Neutrophil (primary cell): ENCODE measurements at regions not wholly inside any gene's neighbourhood (a gene's known extent, or its start where the extent isn't known, plus 50 kb on each side); places are given as distances from the start of the nearest gene placed in this dataset.

Experiments used
- H3K27ac ChIP-seq: fragments of 200-600 bp; sonication (generic); 2 replicates; pipeline ENCODE4 v1.5.1; 2016; ENCODE audit warnings: mild to moderate bottlenecking, moderate library complexity
- H3K27me3 ChIP-seq: fragments of 200-600 bp; sonication (generic); 2 replicates; pipeline ENCODE4 v1.6.0; 2016; ENCODE audit warnings: mild to moderate bottlenecking
- H3K36me3 ChIP-seq: fragments of 200-600 bp; sonication (generic); 2 replicates; pipeline ENCODE4 v1.5.1; 2017
- H3K4me1 ChIP-seq, 2 experiments: fragments of 200-600 bp in 1 of 2; sonication (generic) in 1 of 2; 1 replicate in 1 of 2; 2 replicates in 1 of 2; pipeline versions ENCODE4 v1.5.1 to v1.6.1; 2013 to 2016; ENCODE audit warnings: low read depth in 1 of 2, low read length in 1 of 2, mild to moderate bottlenecking in 1 of 2, moderate library complexity in 1 of 2; ENCODE audit not compliant: control insufficient read depth in 1 of 2, insufficient read depth in 1 of 2
- H3K4me3 ChIP-seq, 2 experiments: fragments of 200-600 bp in 1 of 2; sonication (generic) in 1 of 2; 1 replicate in 1 of 2; 2 replicates in 1 of 2; pipeline ENCODE4 v1.5.1; 2013 to 2016; ENCODE audit warnings: low read depth in 1 of 2, low read length in 1 of 2, mild to moderate bottlenecking in 1 of 2, moderate library complexity in 1 of 2
- H3K9me3 ChIP-seq: fragments of 200-600 bp; sonication (generic); 2 replicates; pipeline ENCODE4 v1.5.1; 2016
- TF ChIP-seq, protein P1 (sequence below): fragments of 200-600 bp; sonication (generic); IDR thresholded peaks from 2 replicates; pipeline ENCODE4 v1.5.1; 2016; ENCODE audit warnings: antibody characterized with exemption

DNA sequence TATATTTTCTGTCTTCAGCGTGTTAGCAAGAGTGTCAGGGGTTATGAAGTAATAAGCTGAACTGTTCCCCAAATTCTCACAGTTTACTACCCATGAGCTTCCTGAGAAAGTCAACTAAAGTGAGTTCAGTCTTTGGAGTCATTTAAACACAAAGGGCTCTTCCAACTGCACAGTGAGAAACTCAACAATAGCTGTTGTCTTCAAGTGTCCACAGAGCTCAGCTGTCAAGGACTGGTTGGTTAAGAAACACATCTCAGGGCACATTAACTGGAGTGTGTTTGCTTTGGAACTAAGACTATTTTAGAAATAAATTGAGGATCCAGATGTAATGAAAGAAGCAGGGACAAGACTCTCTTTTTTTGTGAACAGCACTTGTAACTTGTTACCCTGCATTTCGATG lies 241.4 kb upstream of the SOX4 start:
- H3K27ac ChIP-seq: no peak overlapping the region
- TF ChIP-seq, protein P1, sequence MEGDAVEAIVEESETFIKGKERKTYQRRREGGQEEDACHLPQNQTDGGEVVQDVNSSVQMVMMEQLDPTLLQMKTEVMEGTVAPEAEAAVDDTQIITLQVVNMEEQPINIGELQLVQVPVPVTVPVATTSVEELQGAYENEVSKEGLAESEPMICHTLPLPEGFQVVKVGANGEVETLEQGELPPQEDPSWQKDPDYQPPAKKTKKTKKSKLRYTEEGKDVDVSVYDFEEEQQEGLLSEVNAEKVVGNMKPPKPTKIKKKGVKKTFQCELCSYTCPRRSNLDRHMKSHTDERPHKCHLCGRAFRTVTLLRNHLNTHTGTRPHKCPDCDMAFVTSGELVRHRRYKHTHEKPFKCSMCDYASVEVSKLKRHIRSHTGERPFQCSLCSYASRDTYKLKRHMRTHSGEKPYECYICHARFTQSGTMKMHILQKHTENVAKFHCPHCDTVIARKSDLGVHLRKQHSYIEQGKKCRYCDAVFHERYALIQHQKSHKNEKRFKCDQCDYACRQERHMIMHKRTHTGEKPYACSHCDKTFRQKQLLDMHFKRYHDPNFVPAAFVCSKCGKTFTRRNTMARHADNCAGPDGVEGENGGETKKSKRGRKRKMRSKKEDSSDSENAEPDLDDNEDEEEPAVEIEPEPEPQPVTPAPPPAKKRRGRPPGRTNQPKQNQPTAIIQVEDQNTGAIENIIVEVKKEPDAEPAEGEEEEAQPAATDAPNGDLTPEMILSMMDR: no peak
- H3K27me3 ChIP-seq: no peaks in the 10 kb centered on the region
- H3K4me3 ChIP-seq: no peak overlapping the region
- H3K4me1 ChIP-seq: no peaks in the 10 kb centered on the region
- no peaks in the 10 kb centered on the region for H3K9me3 ChIP-seq
- no peaks in the 10 kb centered on the region for H3K36me3 ChIP-seq

DNA sequence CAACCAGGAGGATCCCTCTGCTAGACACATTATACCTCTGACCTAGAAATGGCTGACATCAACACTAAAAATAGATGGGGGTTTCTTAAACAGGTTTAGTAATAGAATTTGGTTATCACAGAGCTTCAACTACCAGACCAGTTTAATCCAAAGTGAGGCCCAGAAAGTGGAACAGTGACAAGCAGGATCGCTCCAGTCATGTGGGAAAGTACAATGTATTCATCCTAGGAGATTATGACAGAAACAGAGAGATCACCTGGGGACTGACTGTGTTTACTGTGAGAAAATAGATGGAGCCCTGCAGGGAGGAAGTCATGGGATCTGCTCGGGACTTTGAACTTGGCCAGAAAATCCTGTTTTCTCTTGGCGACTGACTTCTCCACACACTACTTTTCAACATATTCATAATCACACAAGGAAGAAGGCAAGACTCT lies 238.7 kb upstream of the SOX4 start:
- Histone ChIP-seq H3K4me1 (no peaks in the 10 kb centered on the region), H3K27ac (no peak overlapping the region), H3K36me3 (no peaks in the 10 kb centered on the region), H3K27me3 (no peaks in the 10 kb centered on the region), H3K4me3 (no peak overlapping the region), H3K9me3 (no peaks in the 10 kb centered on the region)
- TF ChIP-seq, protein P1: no peak

DNA sequence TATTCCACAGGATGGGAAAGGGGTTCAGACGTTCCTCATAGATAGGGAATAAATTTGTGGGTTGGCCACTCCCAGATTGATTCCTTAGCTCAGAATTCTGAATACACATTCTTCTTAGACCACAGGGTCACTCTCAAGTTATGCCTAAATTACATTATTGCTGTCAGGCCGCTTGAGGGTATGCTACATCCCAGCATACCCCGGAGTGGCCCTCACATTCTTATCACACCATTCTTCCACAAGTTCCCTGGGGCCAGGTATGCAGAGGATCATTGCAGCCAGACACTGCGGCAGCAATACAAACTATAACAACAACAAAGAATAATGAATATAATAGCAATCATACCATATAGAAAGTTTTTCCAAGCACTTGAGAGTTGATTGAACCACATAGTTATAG lies 237.9 kb upstream of the SOX4 start:
- H3K27ac ChIP-seq: no peak overlapping the region
- no peaks in the 10 kb centered on the region for H3K36me3 ChIP-seq
- no peaks in the 10 kb centered on the region for H3K9me3 ChIP-seq
- no peaks in the 10 kb centered on the region for H3K27me3 ChIP-seq
- TF ChIP-seq, protein P1: no peak
- no peaks in the 10 kb centered on the region for H3K4me1 ChIP-seq
- no peak overlapping the region for H3K4me3 ChIP-seq

DNA sequence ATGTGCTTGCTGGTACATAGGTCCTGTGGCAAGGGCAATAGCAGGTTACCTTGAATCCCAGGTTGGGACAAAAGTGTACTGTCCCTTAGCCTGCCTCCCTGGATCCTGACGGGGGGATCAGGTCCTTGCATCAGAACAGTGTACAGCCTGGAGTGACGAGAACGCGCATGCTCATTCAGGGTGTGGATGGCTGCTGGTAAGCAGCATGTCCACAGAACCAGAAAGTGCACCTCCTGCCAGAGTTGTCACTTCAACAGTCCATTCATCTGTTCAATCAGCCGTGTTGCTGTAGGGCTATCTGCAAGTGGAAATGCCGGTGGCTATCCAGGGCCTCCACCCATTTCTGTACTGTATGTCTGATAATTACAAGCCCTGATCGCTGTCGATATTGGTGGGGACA lies 236.3 kb upstream of the SOX4 start:
- TF ChIP-seq, protein P1: no peak
- Histone ChIP-seq H3K4me1 (no peaks in the 10 kb centered on the region), H3K36me3 (no peaks in the 10 kb centered on the region), H3K27me3 (no peaks in the 10 kb centered on the region), H3K9me3 (no peaks in the 10 kb centered on the region), H3K4me3 (no peak overlapping the region), H3K27ac (no peak overlapping the region)

DNA sequence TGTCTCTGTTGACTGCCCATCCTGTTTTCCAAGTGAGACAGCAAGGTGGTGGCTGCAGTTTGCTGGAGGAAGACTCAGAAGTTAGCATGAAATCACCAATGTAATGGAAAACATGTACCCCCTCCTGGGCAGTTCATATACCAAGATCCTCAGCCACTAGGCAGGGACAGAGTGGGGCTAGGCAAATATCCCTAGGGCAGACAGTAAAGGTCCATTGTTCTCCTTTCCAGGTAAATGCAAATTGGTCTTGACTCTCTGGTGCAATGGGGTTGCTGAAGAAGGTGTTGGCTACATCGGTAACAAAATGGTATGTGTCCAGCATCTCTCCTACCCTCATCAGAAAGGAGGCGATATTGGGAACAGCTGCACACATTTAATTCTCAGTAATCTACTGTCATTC lies 233.6 kb upstream of the SOX4 start:
- TF ChIP-seq, protein P1: no peak
- H3K4me1 ChIP-seq: no peaks in the 10 kb centered on the region
- H3K27me3 ChIP-seq: no peaks in the 10 kb centered on the region
- no peak overlapping the region for H3K27ac ChIP-seq
- H3K4me3 ChIP-seq: no peak overlapping the region
- H3K36me3 ChIP-seq: no peaks in the 10 kb centered on the region
- no peaks in the 10 kb centered on the region for H3K9me3 ChIP-seq

DNA sequence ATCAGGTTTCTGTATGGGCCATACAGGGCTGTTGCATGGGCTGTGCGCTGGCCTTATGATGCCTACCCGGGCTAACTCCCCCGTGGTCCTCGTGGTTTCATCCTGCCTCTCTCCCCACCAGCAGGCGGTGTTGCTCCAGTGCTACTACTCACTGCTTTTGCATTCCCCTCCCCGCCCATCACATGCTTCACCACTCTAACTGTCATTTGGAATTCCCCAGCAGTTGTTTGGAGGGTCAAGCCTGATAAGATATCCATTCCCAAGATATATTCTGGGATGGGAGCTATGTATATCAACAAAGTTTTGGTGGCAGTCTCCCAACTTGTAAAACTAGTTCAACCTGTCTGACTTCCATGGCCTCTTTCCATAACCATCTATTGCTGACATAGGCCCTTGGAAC lies 233.2 kb upstream of the SOX4 start:
- no peak overlapping the region for H3K27ac ChIP-seq
- H3K36me3 ChIP-seq: no peaks in the 10 kb centered on the region
- H3K4me3 ChIP-seq: no peak overlapping the region
- no peaks in the 10 kb centered on the region for H3K27me3 ChIP-seq
- TF ChIP-seq, protein P1: no peak
- no peaks in the 10 kb centered on the region for H3K9me3 ChIP-seq
- H3K4me1 ChIP-seq: no peaks in the 10 kb centered on the region
